CD14-positive monocyte (primary cell): ENCODE measurements at regions not wholly inside any gene's neighbourhood (a gene's known extent, or its start where the extent isn't known, plus 50 kb on each side); places are given as distances from the start of the nearest gene placed in this dataset.

Source experiments
- DNase-seq, 3 donors: peaks; one replicate each; pipeline ENCODE4 v3.0.0-alpha.2; 2011 to 2022
- H2AFZ ChIP-seq: 2 replicates; pipeline ENCODE4 v1.6.0; 2012; ENCODE audit warnings: mild to moderate bottlenecking, low read depth, low read length, inconsistent platforms; ENCODE audit not compliant: insufficient read depth, poor library complexity, severe bottlenecking
- H3K27ac ChIP-seq, 2 donors: 1 replicate in 1 of 2; 2 replicates in 1 of 2; pipeline ENCODE4 v1.5.1; 2012 to 2013; ENCODE audit warnings: low read length in 2 of 2, control low read depth in 1 of 2, inconsistent platforms in 1 of 2, low read depth in 1 of 2, mild to moderate bottlenecking in 1 of 2
- H3K27me3 ChIP-seq, 2 donors: one replicate each; pipeline versions ENCODE4 v1.6.0 to v1.6.1; 2011 to 2013; ENCODE audit warnings: low read length in 2 of 2; ENCODE audit not compliant: control insufficient read depth in 2 of 2, insufficient read depth in 2 of 2
- H3K36me3 ChIP-seq, 2 donors: replicated peaks in 1 of 2; 1 replicate in 1 of 2; 2 replicates in 1 of 2; pipeline versions ENCODE4 v1.5.1 to v1.6.1; 2012 to 2013; ENCODE audit warnings: low read length in 2 of 2, control low read depth in 1 of 2, inconsistent platforms in 1 of 2, mild to moderate bottlenecking in 1 of 2; ENCODE audit not compliant: insufficient read depth in 2 of 2, control insufficient read depth in 1 of 2
- H3K4me1 ChIP-seq, 2 donors: 1 replicate in 1 of 2; 2 replicates in 1 of 2; pipeline versions ENCODE4 v1.5.1 to v1.6.1; 2012 to 2013; ENCODE audit warnings: low read length in 2 of 2, control low read depth in 1 of 2, inconsistent platforms in 1 of 2, mild to moderate bottlenecking in 1 of 2, moderate library complexity in 1 of 2; ENCODE audit not compliant: insufficient read depth in 2 of 2, control insufficient read depth in 1 of 2
- H3K4me2 ChIP-seq: replicated peaks from 2 replicates; pipeline ENCODE3; 2012; ENCODE audit warnings: low read length, moderate library complexity, mild to moderate bottlenecking; ENCODE audit not compliant: poor library complexity, severe bottlenecking; ENCODE audit errors: extremely low read depth
- H3K4me3 ChIP-seq, 3 experiments: fragments of 200-600 bp in 1 of 3; sonication (generic) in 1 of 3; replicated peaks in 1 of 3; 1 replicate in 2 of 3; 2 replicates in 1 of 3; pipeline ENCODE4 v1.5.1; 2011 to 2013; ENCODE audit warnings: low read length in 3 of 3, mild to moderate bottlenecking in 3 of 3, control low read depth in 2 of 3, low read depth in 2 of 3, inconsistent platforms in 1 of 3, moderate library complexity in 1 of 3
- H3K79me2 ChIP-seq: 2 replicates; pipeline ENCODE4 v1.6.0; 2012; ENCODE audit warnings: mild to moderate bottlenecking, control low read depth, inconsistent platforms, low read length, moderate library complexity; ENCODE audit not compliant: insufficient read depth
- H3K9ac ChIP-seq: 2 replicates; pipeline ENCODE4 v1.6.0; 2017; ENCODE audit warnings: low read length, mild to moderate bottlenecking; ENCODE audit not compliant: insufficient read depth, poor library complexity, severe bottlenecking
- H3K9me3 ChIP-seq, 2 donors: replicated peaks in 1 of 2; 1 replicate in 1 of 2; 2 replicates in 1 of 2; pipeline versions ENCODE4 v1.5.1 to v1.6.1; 2012 to 2013; ENCODE audit warnings: low read length in 2 of 2, control low read depth in 1 of 2; ENCODE audit not compliant: control insufficient read depth in 1 of 2, insufficient read depth in 1 of 2
- H4K20me1 ChIP-seq: 2 replicates; pipeline ENCODE4 v1.6.0; 2012; ENCODE audit warnings: mild to moderate bottlenecking, low read length, control low read depth, moderate library complexity; ENCODE audit not compliant: insufficient read depth
- H3K27ac Mint-ChIP-seq, 7 donors: one replicate each; pipeline ENCODE4 v1.8.0; 2020; ENCODE audit warnings: mild to moderate bottlenecking in 7 of 7, mixed read lengths in 7 of 7, moderate library complexity in 6 of 7, inconsistent platforms in 2 of 7
- H3K27me3 Mint-ChIP-seq, 3 donors: one replicate each; pipeline ENCODE4 v1.8.0; 2021 to 2022; ENCODE audit warnings: low read depth in 3 of 3, mild to moderate bottlenecking in 3 of 3, mixed read lengths in 3 of 3, moderate library complexity in 3 of 3, inconsistent platforms in 1 of 3
- H3K36me3 Mint-ChIP-seq, 2 donors: one replicate each; pipeline ENCODE4 v1.8.0; 2020; ENCODE audit warnings: mixed read lengths in 2 of 2, inconsistent platforms in 1 of 2, mild to moderate bottlenecking in 1 of 2
- H3K4me1 Mint-ChIP-seq: one replicate; pipeline ENCODE4 v1.8.0; 2020; ENCODE audit warnings: mild to moderate bottlenecking, mixed read lengths
- H3K4me3 Mint-ChIP-seq, 2 donors: one replicate each; pipeline ENCODE4 v1.8.0; 2020; ENCODE audit warnings: mild to moderate bottlenecking in 2 of 2, mixed read lengths in 2 of 2, moderate library complexity in 1 of 2
- H3K9me3 Mint-ChIP-seq, 7 donors: one replicate each; pipeline ENCODE4 v1.8.0; 2020 to 2022; ENCODE audit warnings: mixed read lengths in 7 of 7, mild to moderate bottlenecking in 6 of 7, moderate library complexity in 6 of 7, inconsistent platforms in 2 of 7
- WGBS: methylation state at CpG from one replicate; pipeline ENCODE4 v1.1.5; 2013; ENCODE audit warnings: missing lambda C conversion rate; ENCODE audit not compliant: insufficient coverage; 5-methylcytosine and 5-hydroxymethylcytosine counted together
- intact Hi-C, 2 donors: fragments of 100-400 bp; cut with micrococcal nuclease; formaldehyde crosslinking; loops; one replicate each; pipeline versions ENCODE4 v1.15.0 to v1.15.1; 2023
- TF ChIP-seq, protein P1 (sequence below): fragments of 200-600 bp; IDR thresholded peaks from one replicate; pipeline ENCODE4 v1.8.0; 2022; ENCODE audit warnings: antibody characterized with exemption, mild to moderate bottlenecking

GRCh38 chr6:121593011-121593641 is 157.7 kb downstream of the GJA1 start:
- no peak overlapping the region for H3K4me3 ChIP-seq
- no peaks in the 10 kb centered on the region for H3K27me3 Mint-ChIP-seq

GRCh38 chr6:121594053-121594452 is 158.6 kb downstream of the GJA1 start:
- Histone ChIP-seq H3K4me2 (no peak overlapping the region), H3K9me3 (no peaks in the 10 kb centered on the region), H3K27me3 (no peaks in the 10 kb centered on the region), H3K79me2 (no peaks in the 10 kb centered on the region), H3K4me1 (no peaks in the 10 kb centered on the region), H3K27ac (no peak overlapping the region), H3K4me3 (no peak overlapping the region), H2AFZ (no peak overlapping the region), H3K36me3 (no peaks in the 10 kb centered on the region), H3K9ac (no peak overlapping the region), H4K20me1 (no peaks in the 10 kb centered on the region)
- WGBS = no CpG with 5 or more reads among the region's 3 CpGs
- Mint-ChIP-seq H3K27me3 (no peaks in the 10 kb centered on the region), H3K27ac (peak overlapping the region in 1 of 7 donors; percentile 13), H3K4me1 (no peaks in the 10 kb centered on the region), H3K4me3 (no peak overlapping the region), H3K36me3 (no peaks in the 10 kb centered on the region), H3K9me3 (peaks cover 0 to 4% (median 0%) of the 10 kb centered on the region in 7 donors)
- no peak for DNase-seq
- intact Hi-C loops = no loop called here
- TF ChIP-seq, protein P1, sequence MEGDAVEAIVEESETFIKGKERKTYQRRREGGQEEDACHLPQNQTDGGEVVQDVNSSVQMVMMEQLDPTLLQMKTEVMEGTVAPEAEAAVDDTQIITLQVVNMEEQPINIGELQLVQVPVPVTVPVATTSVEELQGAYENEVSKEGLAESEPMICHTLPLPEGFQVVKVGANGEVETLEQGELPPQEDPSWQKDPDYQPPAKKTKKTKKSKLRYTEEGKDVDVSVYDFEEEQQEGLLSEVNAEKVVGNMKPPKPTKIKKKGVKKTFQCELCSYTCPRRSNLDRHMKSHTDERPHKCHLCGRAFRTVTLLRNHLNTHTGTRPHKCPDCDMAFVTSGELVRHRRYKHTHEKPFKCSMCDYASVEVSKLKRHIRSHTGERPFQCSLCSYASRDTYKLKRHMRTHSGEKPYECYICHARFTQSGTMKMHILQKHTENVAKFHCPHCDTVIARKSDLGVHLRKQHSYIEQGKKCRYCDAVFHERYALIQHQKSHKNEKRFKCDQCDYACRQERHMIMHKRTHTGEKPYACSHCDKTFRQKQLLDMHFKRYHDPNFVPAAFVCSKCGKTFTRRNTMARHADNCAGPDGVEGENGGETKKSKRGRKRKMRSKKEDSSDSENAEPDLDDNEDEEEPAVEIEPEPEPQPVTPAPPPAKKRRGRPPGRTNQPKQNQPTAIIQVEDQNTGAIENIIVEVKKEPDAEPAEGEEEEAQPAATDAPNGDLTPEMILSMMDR = no peak

More at GRCh38 chr6:121593011-121593641, 157.7 kb downstream of the GJA1 start:
- TF ChIP-seq, protein P1 = no peak
- H3K27ac ChIP-seq = no peak overlapping the region
- 92% methylated on average over 2 of the region's 3 CpGs for WGBS
- H3K9ac ChIP-seq = no peak overlapping the region
- H3K4me2 ChIP-seq = no peak overlapping the region
- H3K4me1 ChIP-seq = no peaks in the 10 kb centered on the region
- H2AFZ ChIP-seq = no peak overlapping the region
- H3K9me3 ChIP-seq = no peaks in the 10 kb centered on the region
- no peaks in the 10 kb centered on the region for H3K36me3 Mint-ChIP-seq
- H4K20me1 ChIP-seq = no peaks in the 10 kb centered on the region
- H3K79me2 ChIP-seq = no peaks in the 10 kb centered on the region
- no peaks in the 10 kb centered on the region for H3K36me3 ChIP-seq
- no peaks in the 10 kb centered on the region for H3K27me3 ChIP-seq
- DNase-seq = no peak
- H3K4me3 Mint-ChIP-seq = no peak overlapping the region
- H3K27ac Mint-ChIP-seq = no peak overlapping the region
- H3K4me1 Mint-ChIP-seq = no peaks in the 10 kb centered on the region
- H3K9me3 Mint-ChIP-seq = peaks cover 0 to 2% (median 0%) of the 10 kb centered on the region in 7 donors
- intact Hi-C loops = no loop called here
